ENCODE measurements at regions not wholly inside any gene's neighbourhood (a gene's known extent, or its start where the extent isn't known, plus 50 kb on each side); places are given as distances from the start of the nearest gene placed in this dataset.

DNA sequence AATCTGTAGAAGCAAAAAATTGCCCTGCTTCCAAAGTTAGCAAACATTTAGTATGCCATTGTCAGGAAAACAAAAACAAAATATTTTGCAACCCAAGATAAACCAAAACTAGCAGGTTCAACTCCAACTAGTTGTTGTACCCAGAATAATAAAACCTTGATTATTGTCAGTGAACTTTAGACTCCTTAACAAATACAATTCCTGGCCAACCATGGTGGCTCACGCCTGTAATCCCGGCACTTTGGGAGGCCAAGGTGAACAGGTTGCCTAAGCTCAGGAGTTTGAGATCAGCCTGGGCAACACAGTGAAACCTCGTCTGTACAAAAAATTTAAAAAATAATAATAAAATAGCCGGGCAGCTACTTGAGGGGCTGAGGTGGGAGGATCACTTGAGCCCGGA, 53.6 kb upstream of the EPCAM start:
- Histone ChIP-seq H2AK5ac (ENCODE audit: low read depth, low read length) (no peak overlapping the region), H3K79me1 (ENCODE audit: low read depth in 1 of 2, low read length in 2 of 2) (no peaks in the 10 kb centered on the region; a peak in 1 of 4 replicates), H2BK5ac (ENCODE audit: low read depth, low read length, poor library complexity, severe bottlenecking) (no peak overlapping the region), H2AFZ (replicated peaks; ENCODE audit: low read length, poor library complexity) (no peak overlapping the region), H4K8ac (ENCODE audit: low read depth in 2 of 2, low read length in 2 of 2) (no peak overlapping the region), H2AK9ac (replicated peaks; ENCODE audit: low read depth, low read length, poor library complexity) (no peak overlapping the region), H3K4me3 (ENCODE audit: insufficient read depth, low read depth, low read length) (no peak overlapping the region), H2BK20ac (ENCODE audit: low read depth, low read length) (no peak overlapping the region), H2BK15ac (ENCODE audit: low read depth, low read length) (no peak overlapping the region; the same call in 2 of the 3 replicates), H3K27ac (ENCODE audit: insufficient read depth, low read length) (no peak overlapping the region), H3K18ac (ENCODE audit: low read depth, low read length) (no peak overlapping the region), H3K9me3 (ENCODE audit: control insufficient read depth, insufficient read depth, low read length) (no peaks in the 10 kb centered on the region), H3K27me3 (ENCODE audit: control insufficient read depth, insufficient read depth, low read length) (no peaks in the 10 kb centered on the region), H4K5ac (ENCODE audit: low read depth, low read length) (no peak overlapping the region), H3K4me2 (ENCODE audit: low read depth, low read length) (no peak overlapping the region), H3K36me3 (ENCODE audit: control insufficient read depth, insufficient read depth, low read length) (no peaks in the 10 kb centered on the region), H4K91ac (ENCODE audit: insufficient read depth, low read depth, low read length) (no peak overlapping the region), H3K9me1 (ENCODE audit: insufficient read depth, low read length) (peaks cover 10% of the 10 kb centered on the region; the same call in 1 of the 2 replicates), H3K4ac (ENCODE audit: low read depth, low read length) (no peak overlapping the region), H3K4me1 (ENCODE audit: control insufficient read depth, insufficient read depth, low read length) (peaks cover 7% of the 10 kb centered on the region), H3K56ac (ENCODE audit: extremely low read depth, insufficient read depth, low read length) (no peak overlapping the region), H3K23ac (ENCODE audit: low read depth, low read length) (no peak overlapping the region), H3K9ac (ENCODE audit: low read depth, low read length) (no peak overlapping the region), H2BK120ac (ENCODE audit: low read depth, low read length) (no peak overlapping the region), H3K14ac (replicated peaks; ENCODE audit: low read depth, low read length) (no peak overlapping the region), H4K20me1 (ENCODE audit: insufficient read depth, low read length) (no peaks in the 10 kb centered on the region)
- BruUV-seq (replicated peaks) = no TSS peak
- dilution Hi-C loops (cut with HindIII; ENCODE audit: low sequenced_read_pairs, unreplicated experiment) (no loop called here), intact Hi-C loops (cut with micrococcal nuclease) (no loop called here), in situ Hi-C loops (cut with MboI; ENCODE audit: low sequenced_read_pairs) (no loop called here)
- ATAC-seq (ENCODE audit: low read depth) (no peak), DNase-seq (no peak)
- no CpG with 5 or more reads among the region's 5 CpGs for WGBS, 2 experiments (ENCODE audit: extremely low coverage in 2 of 2, insufficient read length in 1 of 2)
- TF ChIP-seq, protein P1, sequence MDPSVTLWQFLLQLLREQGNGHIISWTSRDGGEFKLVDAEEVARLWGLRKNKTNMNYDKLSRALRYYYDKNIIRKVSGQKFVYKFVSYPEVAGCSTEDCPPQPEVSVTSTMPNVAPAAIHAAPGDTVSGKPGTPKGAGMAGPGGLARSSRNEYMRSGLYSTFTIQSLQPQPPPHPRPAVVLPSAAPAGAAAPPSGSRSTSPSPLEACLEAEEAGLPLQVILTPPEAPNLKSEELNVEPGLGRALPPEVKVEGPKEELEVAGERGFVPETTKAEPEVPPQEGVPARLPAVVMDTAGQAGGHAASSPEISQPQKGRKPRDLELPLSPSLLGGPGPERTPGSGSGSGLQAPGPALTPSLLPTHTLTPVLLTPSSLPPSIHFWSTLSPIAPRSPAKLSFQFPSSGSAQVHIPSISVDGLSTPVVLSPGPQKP (IDR thresholded peaks at IDR 0.05; ENCODE audit: borderline replicate concordance, low read depth, low read length) = no peak
- TF ChIP-seq CEBPB (IDR thresholded peaks at IDR 0.05; ENCODE audit: low read depth, low read length) = no peak
- TF ChIP-seq MXI1 (IDR thresholded peaks at IDR 0.05; ENCODE audit: borderline replicate concordance, low read depth, low read length) = no peak
- TF ChIP-seq NFE2L2 (IDR thresholded peaks at IDR 0.05; ENCODE audit: low read depth, low read length) = no peak
- TF ChIP-seq BHLHE40 (IDR thresholded peaks at IDR 0.05; ENCODE audit: low read depth, low read length) = no peak
- TF ChIP-seq POLR2A (IDR thresholded peaks at IDR 0.05; ENCODE audit: low read depth, low read length) = no peak
- no peak for TF ChIP-seq MAFK (IDR thresholded peaks at IDR 0.05; ENCODE audit: low read depth, low read length)
- TF ChIP-seq FOS (IDR thresholded peaks at IDR 0.05; ENCODE audit: low read depth, low read length) = no peak
- TF ChIP-seq, protein P2, sequence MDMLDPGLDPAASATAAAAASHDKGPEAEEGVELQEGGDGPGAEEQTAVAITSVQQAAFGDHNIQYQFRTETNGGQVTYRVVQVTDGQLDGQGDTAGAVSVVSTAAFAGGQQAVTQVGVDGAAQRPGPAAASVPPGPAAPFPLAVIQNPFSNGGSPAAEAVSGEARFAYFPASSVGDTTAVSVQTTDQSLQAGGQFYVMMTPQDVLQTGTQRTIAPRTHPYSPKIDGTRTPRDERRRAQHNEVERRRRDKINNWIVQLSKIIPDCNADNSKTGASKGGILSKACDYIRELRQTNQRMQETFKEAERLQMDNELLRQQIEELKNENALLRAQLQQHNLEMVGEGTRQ (IDR thresholded peaks at IDR 0.05; ENCODE audit: low read depth, low read length) = no peak
- TF ChIP-seq CTCF (conservative IDR thresholded peaks at IDR 0.05; ENCODE audit: low read depth, low read length) = no peak
- TF ChIP-seq RCOR1 (IDR thresholded peaks at IDR 0.05; ENCODE audit: insufficient replicate concordance, low read length) = no peak
- TF ChIP-seq SMC3 (IDR thresholded peaks at IDR 0.05; ENCODE audit: low read depth, low read length) = no peak
- no peak for TF ChIP-seq RAD21 (IDR thresholded peaks at IDR 0.05; ENCODE audit: low read length)
- ChIA-PET POLR2A (ENCODE audit: unreplicated experiment) (no interaction called here), CTCF (no interaction called here)

All from IMR-90 (cell line).